GM19468 (cell line): ENCODE measurements at regions not wholly inside any gene's neighbourhood (a gene's known extent, or its start where the extent isn't known, plus 50 kb on each side); places are given as distances from the start of the nearest gene placed in this dataset.
"Not testable (repeated sequence)": the region's sequence is repeated elsewhere in the genome, so short reads cannot be mapped to it uniquely, and the experiment has no call there.

Experiments used
- ATAC-seq: cut with Tn5 transposase; IDR thresholded peaks from one replicate; pipeline ENCODE4 v1.9.1; 2021; ENCODE audit warnings: mild to moderate bottlenecking, moderate library complexity, moderate number of reproducible peaks; ENCODE audit not compliant: unreplicated experiment; ENCODE audit errors: extremely low read depth

DNA sequence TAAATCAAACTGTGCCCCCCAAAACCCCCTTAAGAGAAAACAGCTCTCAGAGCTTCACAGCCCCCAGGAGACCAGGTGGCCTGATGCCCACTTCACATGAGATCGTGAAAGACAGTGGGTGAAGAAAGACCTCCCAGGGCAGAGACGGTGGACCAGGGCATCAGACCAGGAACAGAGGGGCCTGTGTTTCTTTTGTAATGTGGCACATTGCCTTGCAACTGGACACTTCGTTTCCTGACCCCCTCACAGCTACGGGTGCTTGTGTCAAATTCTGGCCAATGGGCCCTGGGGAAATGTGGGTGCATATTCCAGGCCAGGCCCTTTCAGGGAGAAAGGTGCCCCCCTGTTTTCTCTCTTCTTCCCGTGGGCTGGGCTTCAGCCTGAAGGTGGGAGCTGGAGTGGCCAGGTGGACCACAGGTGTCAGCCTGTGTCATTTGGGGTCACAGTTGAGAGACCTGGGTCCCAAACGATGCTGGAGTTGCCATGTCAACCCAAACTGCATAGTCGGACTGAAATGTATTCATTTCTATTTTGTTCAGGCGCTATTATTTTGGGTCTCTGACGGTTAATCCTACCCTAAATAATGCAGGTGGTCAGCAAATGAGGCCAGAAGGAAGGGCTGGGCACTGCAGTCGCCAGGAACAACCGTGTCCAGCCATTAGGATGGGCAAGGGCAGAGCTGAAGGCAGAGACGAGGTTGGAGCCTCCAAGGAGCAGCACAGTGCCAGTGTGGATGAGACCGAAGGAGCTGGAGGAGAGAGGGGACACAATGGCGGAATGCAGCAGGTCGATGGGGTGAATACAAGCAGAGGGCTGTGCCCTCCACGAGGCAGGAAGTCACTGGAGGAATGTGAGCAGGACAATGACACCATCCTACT lies 338.2 kb downstream of the EIPR1 start:
- no peak for ATAC-seq

DNA sequence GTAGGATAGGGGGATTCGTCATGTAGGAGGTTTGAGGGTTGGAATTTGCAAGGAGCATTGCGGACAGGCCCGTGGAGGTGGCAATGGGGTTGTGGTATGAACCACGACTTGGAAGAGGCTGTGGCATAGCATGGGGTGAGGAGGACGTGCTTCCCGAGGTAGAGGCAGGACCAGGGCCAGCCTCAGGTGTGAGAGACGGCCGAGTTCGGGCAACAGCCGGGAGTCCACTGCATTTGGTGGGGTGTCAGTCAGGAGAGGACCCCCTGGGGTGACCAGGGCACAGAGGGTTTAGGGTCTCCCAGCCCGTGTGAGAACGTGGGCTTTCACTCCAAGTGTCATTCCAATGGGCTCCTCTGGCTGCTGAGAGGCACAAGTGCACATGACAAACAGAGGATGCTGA lies 339.0 kb downstream of the EIPR1 start:
- ATAC-seq, result no peak

GRCh38 chr2:3037196-3038194 lies 340.1 kb downstream of the EIPR1 start:
- no peak for ATAC-seq

DNA sequence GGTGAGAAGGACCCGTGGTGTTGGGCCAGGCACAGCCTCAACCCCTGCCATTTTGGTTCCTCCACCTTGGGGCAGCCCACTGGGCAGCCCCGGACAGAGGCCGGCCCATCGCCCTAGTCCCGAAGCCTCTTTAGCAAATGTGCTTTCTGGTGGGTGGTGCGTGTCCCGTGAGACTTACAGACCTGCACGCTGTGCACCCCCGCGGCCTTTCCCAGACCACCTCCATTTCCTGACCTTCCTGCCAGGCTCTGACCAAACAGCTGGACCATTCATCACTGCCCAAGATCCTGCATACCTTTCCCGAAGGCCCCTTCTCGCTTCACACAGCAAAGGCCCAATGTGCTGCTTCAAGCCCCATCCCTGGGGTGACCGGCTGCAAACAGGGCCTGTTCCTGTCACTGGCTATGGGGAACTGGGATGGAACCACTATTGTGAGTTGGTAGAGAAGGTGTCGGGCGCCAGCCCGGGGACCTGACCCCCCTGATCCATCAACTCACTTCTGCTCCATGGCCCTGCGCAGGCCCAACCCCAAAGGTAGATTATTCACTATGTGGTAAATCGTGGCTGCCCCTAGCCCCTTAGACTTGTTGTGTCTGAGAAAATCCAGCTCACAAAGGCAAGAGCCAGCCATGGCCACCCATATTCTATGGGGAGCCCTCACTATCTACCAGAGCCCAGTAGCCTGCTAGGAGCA lies 341.0 kb downstream of the EIPR1 start:
- no peak for ATAC-seq

- no peak for ATAC-seq
These were observed 342.1 kb downstream of the EIPR1 start for GRCh38 chr2:3035385-3036050.

DNA sequence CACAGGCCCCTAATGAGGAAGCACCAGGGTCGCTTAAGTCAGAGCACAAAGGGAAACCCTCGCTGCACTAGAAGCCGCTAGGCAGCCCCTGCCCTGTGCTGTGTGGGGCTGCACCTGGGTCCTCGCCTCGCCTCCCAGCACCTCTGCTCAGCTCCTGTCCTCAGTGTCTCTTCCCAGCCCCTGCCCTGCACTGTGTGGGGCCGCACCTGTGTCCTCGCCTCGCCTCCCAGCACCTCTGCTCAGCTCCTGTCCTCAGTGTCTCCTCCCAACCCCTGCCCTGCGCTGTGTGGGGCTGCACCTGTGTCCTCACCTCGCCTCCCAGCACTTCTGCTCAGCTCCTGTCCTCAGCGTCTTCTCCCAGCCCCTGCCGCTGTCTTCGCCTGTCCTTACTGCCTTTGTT lies 342.8 kb downstream of the EIPR1 start:
- no peak for ATAC-seq

DNA sequence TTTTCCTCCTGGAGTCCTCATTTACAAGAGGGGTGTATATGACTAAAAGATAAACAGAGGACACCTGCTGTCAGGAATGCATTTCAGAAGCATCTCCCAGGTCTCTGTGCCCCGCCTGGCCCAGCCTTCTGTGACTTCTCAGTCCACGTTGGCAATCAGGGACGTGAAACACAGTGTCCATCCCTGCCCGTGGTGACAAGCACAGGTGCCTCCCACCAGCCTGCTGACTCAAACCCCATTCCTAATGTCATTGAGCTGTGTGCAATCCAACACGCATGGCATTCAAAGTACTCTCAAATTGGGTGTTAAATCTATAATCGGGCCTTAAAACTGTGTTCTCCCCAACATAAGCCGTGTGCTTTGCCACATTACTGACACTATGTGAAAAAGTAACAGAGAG lies 343.2 kb downstream of the EIPR1 start:
- no peak for ATAC-seq

DNA sequence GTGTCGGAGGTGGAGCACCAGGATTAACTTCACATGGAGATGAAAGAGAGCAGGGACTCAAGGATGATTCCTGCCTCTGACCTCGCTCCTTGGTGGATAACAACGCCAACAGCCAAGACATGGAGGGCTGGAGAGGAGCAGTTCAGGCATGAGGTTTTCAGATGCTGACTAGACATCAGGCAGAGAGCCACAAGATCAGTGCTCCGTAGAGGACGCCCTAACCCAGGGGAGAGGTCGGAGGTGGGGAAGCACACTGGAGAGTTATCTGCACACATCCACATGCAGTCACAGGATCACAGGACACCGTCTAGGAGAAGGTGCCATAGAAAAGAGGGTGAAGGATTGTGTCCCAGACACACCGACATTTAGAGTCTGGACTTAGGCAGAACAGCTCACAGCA lies 344.3 kb downstream of the EIPR1 start:
- ATAC-seq, result no peak

DNA sequence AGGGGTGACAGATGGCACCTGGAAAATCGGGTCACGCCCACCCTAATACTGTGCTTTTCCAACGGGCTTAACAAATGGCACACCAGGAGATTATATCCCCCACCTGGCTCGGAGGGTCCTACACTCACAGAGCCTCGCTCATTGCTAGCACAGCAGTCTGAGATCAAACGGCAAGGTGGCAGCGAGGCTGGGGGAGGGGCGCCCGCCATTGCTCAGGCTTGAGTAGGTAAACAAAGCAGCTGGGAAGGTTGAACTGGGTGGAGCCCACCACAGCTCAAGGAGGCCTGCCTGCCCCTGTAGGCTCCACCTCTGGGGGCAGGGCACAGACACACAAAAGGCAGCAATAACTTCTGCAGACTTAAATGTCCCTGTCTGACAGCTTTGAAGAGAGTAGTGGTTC lies 346.8 kb downstream of the EIPR1 start:
- ATAC-seq, result not testable (repeated sequence)

- ATAC-seq, result no peak
These were observed 351.6 kb downstream of the EIPR1 start for GRCh38 chr2:3025984-3026383.

DNA sequence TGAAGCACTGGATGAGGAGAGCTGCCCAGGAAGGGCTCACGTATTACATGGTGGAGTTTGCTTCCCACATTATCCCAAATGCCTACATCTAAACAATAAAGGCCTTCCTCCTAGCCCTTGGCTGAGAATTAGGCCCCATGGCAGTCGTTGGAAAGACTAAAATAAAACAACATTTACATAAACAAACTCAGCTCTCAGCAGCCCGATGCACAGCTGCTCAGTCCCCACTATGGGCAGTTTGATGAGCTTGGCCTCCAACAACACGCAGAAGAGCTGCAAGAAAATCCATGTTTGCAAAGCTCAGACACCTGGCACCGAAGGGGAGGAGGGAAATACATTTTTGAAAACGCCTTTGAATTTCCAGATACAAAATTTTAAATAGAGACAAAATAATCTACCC lies 352.4 kb downstream of the EIPR1 start:
- ATAC-seq, result no peak

DNA sequence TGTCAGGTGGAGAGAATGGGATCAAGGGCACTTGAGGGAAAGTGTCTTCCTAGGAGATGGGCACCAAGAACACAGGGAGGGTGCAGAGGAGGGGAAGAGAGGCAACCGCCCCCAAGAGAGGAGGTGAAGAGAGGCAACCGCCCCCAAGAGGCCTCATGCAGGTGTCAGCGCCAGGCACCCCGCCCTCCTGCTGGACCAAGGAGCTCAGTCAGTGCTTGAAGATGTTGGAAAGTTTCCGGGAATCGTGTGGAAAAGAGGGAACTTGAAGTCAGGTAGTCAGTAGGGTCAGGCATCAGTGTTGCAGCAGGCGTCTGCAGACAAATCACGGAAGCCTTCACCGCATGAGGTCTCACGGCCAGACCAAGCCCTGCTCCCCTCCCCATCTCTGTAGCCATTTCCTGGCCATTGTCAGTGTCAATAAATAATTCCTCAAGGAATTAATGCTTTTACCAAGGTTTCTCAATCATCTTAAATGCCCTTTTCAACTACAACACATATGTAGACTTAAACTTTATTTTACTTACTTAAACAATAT lies 353.1 kb downstream of the EIPR1 start:
- no peak for ATAC-seq

DNA sequence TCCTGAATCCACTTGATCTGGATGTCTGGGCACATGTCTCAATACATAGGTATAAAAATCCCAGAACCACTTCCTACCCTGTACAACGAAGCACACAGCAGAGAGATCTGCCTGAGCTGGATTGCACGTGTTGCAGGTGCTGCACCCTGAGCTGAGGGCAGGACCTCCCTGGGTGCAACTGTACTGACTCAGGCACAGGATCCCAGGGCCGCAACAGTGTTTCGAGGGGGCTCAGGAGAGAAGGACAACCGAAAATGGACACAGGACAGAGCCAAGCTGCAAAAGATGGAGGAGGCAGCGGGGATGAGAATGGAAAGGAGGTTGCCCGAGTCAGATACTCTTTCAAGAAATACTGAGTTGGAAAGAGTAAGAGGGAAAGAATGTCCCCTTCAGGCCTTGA lies 354.1 kb downstream of the EIPR1 start:
- no peak for ATAC-seq

DNA sequence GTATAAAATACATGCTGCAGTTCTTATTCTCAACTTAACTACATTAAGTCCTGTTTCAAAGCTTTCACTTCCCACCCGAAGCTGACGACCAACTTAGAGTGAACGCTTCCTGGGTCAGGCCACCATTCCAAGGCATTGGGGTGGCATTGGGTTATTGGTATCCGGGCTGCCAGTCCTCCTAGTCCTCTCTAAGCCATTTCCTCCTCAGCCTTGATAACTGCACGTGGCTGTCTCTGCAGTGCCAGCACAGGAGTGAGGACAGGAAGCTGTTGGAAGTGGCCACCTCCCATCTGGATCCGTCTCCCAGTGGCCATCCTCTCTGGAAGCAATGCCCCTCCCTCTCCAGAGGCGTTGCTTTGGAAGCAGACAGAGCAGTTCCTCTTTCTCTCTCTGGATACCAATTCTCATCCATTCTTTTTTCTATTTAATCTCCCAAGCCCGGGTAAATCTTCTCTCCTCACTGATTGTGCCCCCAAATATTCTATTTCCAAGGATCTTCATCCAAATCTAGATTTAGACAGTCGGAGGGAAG lies 354.7 kb downstream of the EIPR1 start:
- no peak for ATAC-seq

DNA sequence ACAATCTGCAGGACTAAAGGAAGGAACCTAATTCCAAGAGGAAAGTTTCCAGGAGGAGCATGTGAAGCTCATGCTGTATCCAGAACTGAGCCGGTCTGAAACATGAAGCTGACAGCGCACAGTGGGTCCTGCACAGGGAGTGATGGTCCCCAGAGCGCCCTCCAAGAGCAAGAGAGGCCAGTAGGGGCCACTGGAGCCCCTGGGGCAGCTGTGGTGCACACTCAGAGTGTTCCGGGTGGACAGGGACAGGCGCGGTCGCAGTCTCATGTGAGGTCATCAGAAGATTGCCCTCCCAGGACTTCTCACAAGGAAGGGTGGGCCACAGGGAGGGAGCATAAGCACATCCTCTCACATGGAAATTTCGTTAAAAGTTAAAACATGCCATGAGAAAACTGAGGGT lies 355.9 kb downstream of the EIPR1 start:
- ATAC-seq, result no peak

- ATAC-seq, result no peak
These were observed 367.6 kb downstream of the EIPR1 start for GRCh38 chr2:3010001-3010400.

DNA sequence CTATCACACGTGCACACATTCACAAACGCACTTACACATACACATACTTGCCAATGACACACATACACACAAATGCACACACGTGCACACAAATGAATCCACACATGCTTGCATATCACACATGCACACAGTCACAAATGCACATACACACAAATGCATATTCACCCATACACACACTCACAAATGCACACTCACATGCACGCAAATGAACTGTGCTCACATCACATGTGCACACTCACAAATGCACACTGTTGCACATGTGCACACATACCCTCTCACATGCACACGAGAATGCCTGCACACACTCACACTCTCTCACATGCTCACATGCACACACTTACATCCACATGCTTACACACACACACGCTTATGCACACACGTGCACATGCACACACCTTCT lies 368.1 kb downstream of the EIPR1 start:
- no peak for ATAC-seq

- ATAC-seq, result no peak
These were observed 368.6 kb downstream of the EIPR1 start for GRCh38 chr2:3009005-3009404.

DNA sequence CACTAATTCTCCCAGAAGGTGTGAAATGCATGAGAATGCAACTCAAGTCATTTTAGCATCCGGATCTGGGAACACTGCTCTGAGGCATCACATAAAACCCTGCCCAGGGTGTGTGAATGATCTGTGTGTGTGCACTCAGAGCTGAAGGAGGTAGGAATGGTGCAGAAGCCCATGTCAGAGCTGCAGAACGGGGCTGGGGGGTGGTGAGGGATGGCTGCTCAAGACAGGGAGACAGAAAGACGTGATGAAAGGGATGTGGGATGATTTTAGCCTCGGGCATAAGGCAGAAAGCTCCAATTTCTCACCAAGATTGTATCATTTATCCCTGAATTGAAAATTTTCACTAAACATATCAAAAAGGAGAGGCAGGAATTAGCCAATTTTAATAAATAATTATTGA lies 369.1 kb downstream of the EIPR1 start:
- ATAC-seq, result no peak
